CD4-positive, alpha-beta T cell (primary cell): ENCODE measurements at regions not wholly inside any gene's neighbourhood (a gene's known extent, or its start where the extent isn't known, plus 50 kb on each side); places are given as distances from the start of the nearest gene placed in this dataset.

ENCODE experiments used
- ATAC-seq: fragments of 200-7000 bp; cut with Tn5 transposase; one replicate; pipeline ENCODE4 v1.10.0; 2022; ENCODE audit warnings: mild to moderate bottlenecking; ENCODE audit not compliant: poor library complexity
- CTCF ChIA-PET: fragments of 350-600 bp; sonication (Branson Sonifier 250); formaldehyde crosslinking; loops from one replicate; lab custom pipeline; 2021; ENCODE audit warnings: antibody characterized with exemption, inconsistent platforms; lab: Charles Lee
- POLR2A ChIA-PET: fragments of 350-600 bp; sonication (Branson Sonifier 250); formaldehyde crosslinking; loops from one replicate; lab custom pipeline; 2021; ENCODE audit warnings: antibody characterized with exemption, inconsistent platforms; lab: Charles Lee
- DNase-seq, 14 experiments: peaks; one replicate each; pipeline ENCODE4 v3.0.0-alpha.2; 2013 to 2020; ENCODE audit warnings: mixed read lengths in 2 of 14
- H3K27ac ChIP-seq, 2 donors: one replicate each; pipeline versions ENCODE4 v1.5.1 to v1.7.0; 2013; ENCODE audit warnings: low read length in 2 of 2, low read depth in 1 of 2, mild to moderate bottlenecking in 1 of 2
- H3K27me3 ChIP-seq, 2 experiments: 1 replicate in 1 of 2; 2 replicates in 1 of 2; pipeline versions ENCODE4 v1.6.1 to v1.7.0; 2013; ENCODE audit warnings: low read length in 2 of 2, control low read depth in 1 of 2, mild to moderate bottlenecking in 1 of 2, moderate library complexity in 1 of 2; ENCODE audit not compliant: insufficient read depth in 2 of 2, control insufficient read depth in 1 of 2
- H3K36me3 ChIP-seq: one replicate; pipeline ENCODE4 v1.6.1; 2013; ENCODE audit warnings: low read length, control low read depth; ENCODE audit not compliant: insufficient read depth
- H3K4me1 ChIP-seq: one replicate; pipeline ENCODE4 v1.6.1; 2013; ENCODE audit warnings: low read length, control low read depth; ENCODE audit not compliant: insufficient read depth
- H3K4me3 ChIP-seq: one replicate; pipeline ENCODE4 v1.5.1; 2013; ENCODE audit warnings: mild to moderate bottlenecking, low read length, moderate library complexity
- H3K9me3 ChIP-seq, 2 experiments: 1 replicate in 1 of 2; 2 replicates in 1 of 2; pipeline versions ENCODE4 v1.6.1 to v1.7.0; 2013; ENCODE audit warnings: low read length in 2 of 2, mild to moderate bottlenecking in 2 of 2, control low read depth in 1 of 2, moderate library complexity in 1 of 2; ENCODE audit not compliant: control insufficient read depth in 1 of 2, insufficient read depth in 1 of 2
- H3K27ac Mint-ChIP-seq: one replicate; pipeline ENCODE4 v1.8.0; 2020; ENCODE audit warnings: mixed read lengths
- H3K27me3 Mint-ChIP-seq: one replicate; pipeline ENCODE4 v1.8.0; 2021; ENCODE audit warnings: mixed read lengths
- H3K36me3 Mint-ChIP-seq: one replicate; pipeline ENCODE4 v1.8.0; 2021; ENCODE audit warnings: low read depth, mixed read lengths
- H3K4me1 Mint-ChIP-seq: one replicate; pipeline ENCODE4 v1.8.0; 2021; ENCODE audit warnings: low read depth, mixed read lengths
- H3K4me3 Mint-ChIP-seq: one replicate; pipeline ENCODE4 v1.8.0; 2020; ENCODE audit warnings: mild to moderate bottlenecking, mixed read lengths
- H3K9me3 Mint-ChIP-seq: one replicate; pipeline ENCODE4 v1.8.0; 2020; ENCODE audit warnings: mixed read lengths
- intact Hi-C, 2 experiments: fragments of 100-400 bp; cut with DNase I in 1 of 2; cut with micrococcal nuclease in 1 of 2; formaldehyde crosslinking; loops; one replicate each; pipeline versions ENCODE4 v1.15.1 to v1.9.0; 2023 to 2025; cut with DNase I, micrococcal nuclease
- TF ChIP-seq, protein P1 (sequence below): fragments of 200-600 bp; IDR thresholded peaks from one replicate; pipeline ENCODE4 v1.8.0; 2022; ENCODE audit warnings: antibody characterized with exemption, mild to moderate bottlenecking

DNA sequence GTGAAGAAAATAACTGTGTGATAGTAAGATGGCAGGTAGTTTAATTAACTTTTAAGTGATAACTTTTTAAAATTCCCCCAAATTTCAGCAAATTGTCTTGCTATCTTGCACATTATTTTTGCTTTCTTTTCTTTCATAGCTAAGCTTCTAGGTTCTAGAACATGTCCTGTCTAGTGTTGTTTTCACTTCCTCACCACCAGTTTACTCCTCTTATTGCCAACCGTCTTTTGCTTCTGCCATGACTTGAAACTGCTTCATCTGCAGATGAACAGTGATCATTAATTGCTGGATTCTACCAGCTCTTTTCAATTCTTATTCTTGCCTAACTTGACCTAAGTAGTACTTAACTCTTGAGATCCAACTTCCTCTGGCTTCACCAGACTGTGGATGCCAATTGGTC is 137.8 kb downstream of the CENPW start:
- Mint-ChIP-seq H3K27ac (no peak overlapping the region), H3K4me1 (no peaks in the 10 kb centered on the region), H3K27me3 (no peaks in the 10 kb centered on the region), H3K36me3 (no peaks in the 10 kb centered on the region), H3K9me3 (no peaks in the 10 kb centered on the region), H3K4me3 (no peak overlapping the region)
- H3K36me3 ChIP-seq: no peaks in the 10 kb centered on the region
- no peak overlapping the region for H3K4me3 ChIP-seq
- no peak overlapping the region for H3K27ac ChIP-seq
- intact Hi-C loops: no loop called here
- ChIA-PET CTCF (no interaction called here), POLR2A (no interaction called here)
- DNase-seq: no peak
- no peaks in the 10 kb centered on the region for H3K4me1 ChIP-seq
- H3K27me3 ChIP-seq: no peaks in the 10 kb centered on the region
- TF ChIP-seq, protein P1, sequence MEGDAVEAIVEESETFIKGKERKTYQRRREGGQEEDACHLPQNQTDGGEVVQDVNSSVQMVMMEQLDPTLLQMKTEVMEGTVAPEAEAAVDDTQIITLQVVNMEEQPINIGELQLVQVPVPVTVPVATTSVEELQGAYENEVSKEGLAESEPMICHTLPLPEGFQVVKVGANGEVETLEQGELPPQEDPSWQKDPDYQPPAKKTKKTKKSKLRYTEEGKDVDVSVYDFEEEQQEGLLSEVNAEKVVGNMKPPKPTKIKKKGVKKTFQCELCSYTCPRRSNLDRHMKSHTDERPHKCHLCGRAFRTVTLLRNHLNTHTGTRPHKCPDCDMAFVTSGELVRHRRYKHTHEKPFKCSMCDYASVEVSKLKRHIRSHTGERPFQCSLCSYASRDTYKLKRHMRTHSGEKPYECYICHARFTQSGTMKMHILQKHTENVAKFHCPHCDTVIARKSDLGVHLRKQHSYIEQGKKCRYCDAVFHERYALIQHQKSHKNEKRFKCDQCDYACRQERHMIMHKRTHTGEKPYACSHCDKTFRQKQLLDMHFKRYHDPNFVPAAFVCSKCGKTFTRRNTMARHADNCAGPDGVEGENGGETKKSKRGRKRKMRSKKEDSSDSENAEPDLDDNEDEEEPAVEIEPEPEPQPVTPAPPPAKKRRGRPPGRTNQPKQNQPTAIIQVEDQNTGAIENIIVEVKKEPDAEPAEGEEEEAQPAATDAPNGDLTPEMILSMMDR: no peak
- no peak for ATAC-seq
- H3K9me3 ChIP-seq: no peaks in the 10 kb centered on the region

- no peaks in the 10 kb centered on the region for H3K36me3 ChIP-seq
- ATAC-seq (no peak), DNase-seq (no peak)
- peaks cover 0 to 8% of the 10 kb centered on the region in 2 experiments for H3K9me3 ChIP-seq
- TF ChIP-seq, protein P1: no peak
- intact Hi-C loops: no loop called here
- no peaks in the 10 kb centered on the region for H3K27me3 ChIP-seq
- ChIA-PET POLR2A (no interaction called here), CTCF (no interaction called here)
- no peaks in the 10 kb centered on the region for H3K27me3 Mint-ChIP-seq
- no peak overlapping the region for H3K4me3 Mint-ChIP-seq
- no peak overlapping the region for H3K4me3 ChIP-seq
- H3K27ac Mint-ChIP-seq: no peak overlapping the region
- no peaks in the 10 kb centered on the region for H3K4me1 Mint-ChIP-seq
- H3K36me3 Mint-ChIP-seq: no peaks in the 10 kb centered on the region
- H3K9me3 Mint-ChIP-seq: no peaks in the 10 kb centered on the region
- no peak overlapping the region for H3K27ac ChIP-seq
- no peaks in the 10 kb centered on the region for H3K4me1 ChIP-seq
Measured at GRCh38 chr6:126480268-126480667, 140.4 kb downstream of the CENPW start.

DNA sequence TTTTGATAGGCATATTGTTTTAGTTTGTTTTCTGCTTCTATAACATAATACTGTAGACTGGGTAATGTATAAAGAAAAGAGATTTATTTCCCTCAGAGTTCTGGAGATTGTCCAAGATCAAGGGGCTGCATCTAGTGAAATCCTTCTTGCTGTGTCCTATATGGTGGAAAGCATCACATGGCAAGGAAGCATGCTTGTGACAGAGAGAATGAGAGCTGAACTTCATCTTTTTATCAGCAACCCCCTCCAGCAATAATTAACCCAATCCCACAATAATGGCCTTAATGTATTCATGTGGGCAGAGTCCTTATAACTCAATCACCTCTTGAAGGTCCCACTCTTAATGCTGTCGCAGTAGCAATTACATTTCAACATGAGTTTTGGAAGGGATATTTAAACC is 141.4 kb downstream of the CENPW start:
- ChIA-PET CTCF (no interaction called here), POLR2A (no interaction called here)
- Histone ChIP-seq H3K27me3 (no peaks in the 10 kb centered on the region), H3K36me3 (no peaks in the 10 kb centered on the region), H3K4me3 (no peak overlapping the region), H3K4me1 (no peaks in the 10 kb centered on the region), H3K27ac (no peak overlapping the region), H3K9me3 (peaks cover 0 to 8% of the 10 kb centered on the region in 2 experiments)
- DNase-seq (no peak), ATAC-seq (no peak)
- intact Hi-C loops: no loop called here
- Mint-ChIP-seq H3K9me3 (no peaks in the 10 kb centered on the region), H3K4me1 (no peaks in the 10 kb centered on the region), H3K27ac (no peak overlapping the region), H3K36me3 (no peaks in the 10 kb centered on the region), H3K27me3 (no peaks in the 10 kb centered on the region), H3K4me3 (no peak overlapping the region)
- TF ChIP-seq, protein P1: no peak
